ENCODE measurements at regions not wholly inside any gene's neighbourhood (a gene's known extent, or its start where the extent isn't known, plus 50 kb on each side); places are given as distances from the start of the nearest gene placed in this dataset.

GRCh38 chr4:124083711-124084110 lies 628.8 kb downstream of the ANKRD50 start:
- TF ChIP-seq, protein P1, sequence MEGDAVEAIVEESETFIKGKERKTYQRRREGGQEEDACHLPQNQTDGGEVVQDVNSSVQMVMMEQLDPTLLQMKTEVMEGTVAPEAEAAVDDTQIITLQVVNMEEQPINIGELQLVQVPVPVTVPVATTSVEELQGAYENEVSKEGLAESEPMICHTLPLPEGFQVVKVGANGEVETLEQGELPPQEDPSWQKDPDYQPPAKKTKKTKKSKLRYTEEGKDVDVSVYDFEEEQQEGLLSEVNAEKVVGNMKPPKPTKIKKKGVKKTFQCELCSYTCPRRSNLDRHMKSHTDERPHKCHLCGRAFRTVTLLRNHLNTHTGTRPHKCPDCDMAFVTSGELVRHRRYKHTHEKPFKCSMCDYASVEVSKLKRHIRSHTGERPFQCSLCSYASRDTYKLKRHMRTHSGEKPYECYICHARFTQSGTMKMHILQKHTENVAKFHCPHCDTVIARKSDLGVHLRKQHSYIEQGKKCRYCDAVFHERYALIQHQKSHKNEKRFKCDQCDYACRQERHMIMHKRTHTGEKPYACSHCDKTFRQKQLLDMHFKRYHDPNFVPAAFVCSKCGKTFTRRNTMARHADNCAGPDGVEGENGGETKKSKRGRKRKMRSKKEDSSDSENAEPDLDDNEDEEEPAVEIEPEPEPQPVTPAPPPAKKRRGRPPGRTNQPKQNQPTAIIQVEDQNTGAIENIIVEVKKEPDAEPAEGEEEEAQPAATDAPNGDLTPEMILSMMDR (IDR thresholded peaks at IDR 0.05) = no peak
- no peak for TF ChIP-seq POLR2A (IDR thresholded peaks at IDR 0.05)
- TF ChIP-seq EP300 (IDR thresholded peaks at IDR 0.05) = no peak
